SK-N-SH treated with all-trans-retinoic acid at 6 μM for 48 hours (cell line): ENCODE measurements at regions not wholly inside any gene's neighbourhood (a gene's known extent, or its start where the extent isn't known, plus 50 kb on each side); places are given as distances from the start of the nearest gene placed in this dataset.

ENCODE experiments used
- ATAC-seq: fragments of 200-7000 bp; cut with Tn5 transposase; 3 replicates; pipeline ENCODE4 v1.9.1; 2020; ENCODE audit warnings: mild to moderate bottlenecking, moderate library complexity
- ARNTL ChIP-seq: fragments of 450-650 bp; formaldehyde crosslinking; IDR thresholded peaks from 2 replicates; pipeline ENCODE4 v1.5.0; 2020; ENCODE audit warnings: low read depth, mild to moderate bottlenecking, moderate library complexity, borderline replicate concordance
- BACH2 ChIP-seq: fragments of 250-450 bp; sonication (Bioruptor Pico); IDR thresholded peaks from 2 replicates; pipeline ENCODE4 v1.9.0; 2021; ENCODE audit warnings: mild to moderate bottlenecking, borderline replicate concordance
- CSDC2 ChIP-seq: fragments of 250-450 bp; sonication (Bioruptor Pico); IDR thresholded peaks from 2 replicates; pipeline ENCODE4 v1.5.0; 2020; ENCODE audit warnings: mild to moderate bottlenecking, moderate library complexity
- ESRRG ChIP-seq: fragments of 250-450 bp; sonication (Bioruptor Pico); IDR thresholded peaks from 2 replicates; pipeline ENCODE4 v1.6.1; 2021; ENCODE audit warnings: mild to moderate bottlenecking
- GLIS3 ChIP-seq: fragments of 250-450 bp; sonication (Bioruptor Pico); IDR thresholded peaks from 2 replicates; pipeline ENCODE4 v1.5.0; 2020; ENCODE audit warnings: mild to moderate bottlenecking, moderate library complexity
- ISL1 ChIP-seq: fragments of 250-450 bp; sonication (Bioruptor Pico); IDR thresholded peaks from 2 replicates; pipeline ENCODE4 v2.1.2; 2022; ENCODE audit warnings: mild to moderate bottlenecking, moderate library complexity
- RARB ChIP-seq: fragments of 250-450 bp; sonication (Bioruptor Pico); IDR thresholded peaks from 2 replicates; pipeline ENCODE4 v1.8.0; 2021; ENCODE audit warnings: mild to moderate bottlenecking, moderate library complexity
- SNAI2 ChIP-seq: fragments of 250-450 bp; sonication (Bioruptor Pico); IDR thresholded peaks from 2 replicates; pipeline ENCODE4 v1.5.0; 2020; ENCODE audit warnings: mild to moderate bottlenecking, moderate library complexity
- TCF4 ChIP-seq: fragments of 250-450 bp; sonication (Bioruptor Pico); IDR thresholded peaks from 2 replicates; pipeline ENCODE4 v1.8.0; 2021; ENCODE audit warnings: mild to moderate bottlenecking, moderate library complexity, borderline replicate concordance
- TOX ChIP-seq: fragments of 250-450 bp; sonication (Bioruptor Pico); IDR thresholded peaks from 2 replicates; pipeline ENCODE4 v1.8.0; 2021; ENCODE audit warnings: mild to moderate bottlenecking, moderate library complexity, borderline replicate concordance
- ZC3H10 ChIP-seq: fragments of 250-450 bp; sonication (Bioruptor Pico); IDR thresholded peaks from 2 replicates; pipeline ENCODE4 v1.5.1; 2021; ENCODE audit warnings: mild to moderate bottlenecking, moderate library complexity
- ZFP3 ChIP-seq: fragments of 250-450 bp; sonication (Bioruptor Pico); IDR thresholded peaks from 2 replicates; pipeline ENCODE4 v1.5.0; 2020; ENCODE audit warnings: mild to moderate bottlenecking, moderate library complexity
- ZFP30 ChIP-seq: fragments of 450-650 bp; formaldehyde crosslinking; IDR thresholded peaks from 2 replicates; pipeline ENCODE4 v1.5.0; 2022; ENCODE audit warnings: mild to moderate bottlenecking, moderate library complexity
- ZNF565 ChIP-seq: fragments of 450-650 bp; formaldehyde crosslinking; conservative IDR thresholded peaks from 2 replicates; pipeline ENCODE4 v1.5.0; 2020; ENCODE audit warnings: low read depth, mild to moderate bottlenecking, moderate library complexity
- ZNF70 ChIP-seq: fragments of 450-650 bp; formaldehyde crosslinking; IDR thresholded peaks from 2 replicates; pipeline ENCODE4 v1.5.0; 2020; ENCODE audit warnings: mild to moderate bottlenecking, moderate library complexity
- ZNF8 ChIP-seq: fragments of 450-650 bp; formaldehyde crosslinking; IDR thresholded peaks from 2 replicates; pipeline ENCODE4 v1.5.0; 2020; ENCODE audit warnings: mild to moderate bottlenecking, moderate library complexity
- TF ChIP-seq, protein P1 (sequence below): fragments of 250-450 bp; sonication (Bioruptor Pico); IDR thresholded peaks from 2 replicates; pipeline ENCODE4 v1.5.1; 2020; ENCODE audit warnings: low read depth, mild to moderate bottlenecking, moderate library complexity
- TF ChIP-seq, protein P2 (sequence below): fragments of 250-450 bp; sonication (Bioruptor Pico); IDR thresholded peaks from 2 replicates; pipeline ENCODE4 v1.5.1; 2021; ENCODE audit warnings: mild to moderate bottlenecking, moderate library complexity
- TF ChIP-seq, protein P3 (sequence below): fragments of 250-450 bp; sonication (Bioruptor Pico); IDR thresholded peaks from 2 replicates; pipeline ENCODE4 v1.5.0; 2020; ENCODE audit warnings: mild to moderate bottlenecking, moderate library complexity
- TF ChIP-seq, protein P4 (sequence below): fragments of 250-450 bp; sonication (Bioruptor Pico); IDR thresholded peaks from 2 replicates; pipeline ENCODE4 v1.8.0; 2021; ENCODE audit warnings: low read depth, mild to moderate bottlenecking, moderate library complexity, borderline replicate concordance
- TF ChIP-seq, protein P5 (sequence below): fragments of 250-450 bp; sonication (Bioruptor Pico); IDR thresholded peaks from 2 replicates; pipeline ENCODE4 v1.8.0; 2020; ENCODE audit warnings: mild to moderate bottlenecking, moderate library complexity, borderline replicate concordance

DNA sequence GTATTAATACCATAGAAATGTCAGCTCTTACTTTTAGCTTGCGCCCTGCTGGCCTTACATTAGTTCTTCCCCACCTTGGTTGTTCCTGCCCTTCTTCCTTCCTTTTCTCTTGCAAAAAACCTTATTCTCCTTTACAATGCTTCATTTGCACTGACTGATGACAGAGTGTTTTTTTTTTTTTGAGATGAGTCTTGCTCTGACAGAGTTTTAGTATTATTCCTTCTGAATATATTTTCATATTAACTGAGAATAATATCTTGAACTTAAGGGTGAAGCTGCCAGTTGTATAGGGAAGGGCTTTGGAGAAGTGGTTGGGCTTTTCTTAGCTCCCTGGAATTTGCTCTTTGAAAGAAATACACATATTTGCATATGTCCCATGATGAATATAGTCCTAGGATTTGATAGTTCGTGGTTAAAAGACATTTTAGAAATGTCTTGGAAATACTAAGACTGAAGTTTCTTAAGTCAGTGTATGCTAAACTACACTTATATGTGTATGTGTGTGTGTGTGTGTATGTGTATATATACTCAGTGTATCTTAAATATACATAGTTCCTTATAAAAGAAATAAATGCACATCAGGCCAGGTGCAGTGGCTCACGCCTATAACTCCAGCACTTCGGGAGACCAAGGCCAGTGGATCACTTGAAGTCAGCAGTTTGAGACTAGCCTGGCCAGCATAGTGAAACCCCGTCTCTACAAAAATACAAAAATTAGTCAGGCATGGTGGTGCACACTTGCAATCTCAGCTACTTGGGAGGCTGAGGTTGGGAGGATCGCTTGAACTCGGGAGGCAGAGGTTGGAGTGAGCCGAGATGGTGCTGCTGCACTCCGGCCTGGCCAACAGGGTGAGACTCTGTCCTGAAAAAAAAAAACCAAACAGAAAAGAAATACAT is 216.1 kb upstream of the MYLIP start:
- ATAC-seq = no peak
- no peak for TF ChIP-seq TOX (CRISPR knock-in tag)
- no peak for TF ChIP-seq SNAI2
- TF ChIP-seq, protein P1, sequence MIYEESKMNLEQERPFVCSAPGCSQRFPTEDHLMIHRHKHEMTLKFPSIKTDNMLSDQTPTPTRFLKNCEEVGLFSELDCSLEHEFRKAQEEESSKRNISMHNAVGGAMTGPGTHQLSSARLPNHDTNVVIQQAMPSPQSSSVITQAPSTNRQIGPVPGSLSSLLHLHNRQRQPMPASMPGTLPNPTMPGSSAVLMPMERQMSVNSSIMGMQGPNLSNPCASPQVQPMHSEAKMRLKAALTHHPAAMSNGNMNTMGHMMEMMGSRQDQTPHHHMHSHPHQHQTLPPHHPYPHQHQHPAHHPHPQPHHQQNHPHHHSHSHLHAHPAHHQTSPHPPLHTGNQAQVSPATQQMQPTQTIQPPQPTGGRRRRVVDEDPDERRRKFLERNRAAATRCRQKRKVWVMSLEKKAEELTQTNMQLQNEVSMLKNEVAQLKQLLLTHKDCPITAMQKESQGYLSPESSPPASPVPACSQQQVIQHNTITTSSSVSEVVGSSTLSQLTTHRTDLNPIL (CRISPR knock-in tag) = no peak
- TF ChIP-seq CSDC2 = no peak
- TF ChIP-seq ISL1 (CRISPR knock-in tag) = no peak
- TF ChIP-seq TCF4 (CRISPR knock-in tag) = no peak
- TF ChIP-seq ZFP30 = no peak
- no peak for TF ChIP-seq GLIS3 (CRISPR knock-in tag)
- no peak for TF ChIP-seq ZNF565 (CRISPR knock-in tag)
- TF ChIP-seq ZNF70 (CRISPR knock-in tag) = no peak
- TF ChIP-seq, protein P2, sequence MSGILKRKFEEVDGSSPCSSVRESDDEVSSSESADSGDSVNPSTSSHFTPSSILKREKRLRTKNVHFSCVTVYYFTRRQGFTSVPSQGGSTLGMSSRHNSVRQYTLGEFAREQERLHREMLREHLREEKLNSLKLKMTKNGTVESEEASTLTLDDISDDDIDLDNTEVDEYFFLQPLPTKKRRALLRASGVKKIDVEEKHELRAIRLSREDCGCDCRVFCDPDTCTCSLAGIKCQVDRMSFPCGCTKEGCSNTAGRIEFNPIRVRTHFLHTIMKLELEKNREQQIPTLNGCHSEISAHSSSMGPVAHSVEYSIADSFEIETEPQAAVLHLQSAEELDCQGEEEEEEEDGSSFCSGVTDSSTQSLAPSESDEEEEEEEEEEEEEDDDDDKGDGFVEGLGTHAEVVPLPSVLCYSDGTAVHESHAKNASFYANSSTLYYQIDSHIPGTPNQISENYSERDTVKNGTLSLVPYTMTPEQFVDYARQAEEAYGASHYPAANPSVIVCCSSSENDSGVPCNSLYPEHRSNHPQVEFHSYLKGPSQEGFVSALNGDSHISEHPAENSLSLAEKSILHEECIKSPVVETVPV (CRISPR knock-in tag) = no peak
- no peak for TF ChIP-seq ESRRG (CRISPR knock-in tag)
- TF ChIP-seq, protein P3, sequence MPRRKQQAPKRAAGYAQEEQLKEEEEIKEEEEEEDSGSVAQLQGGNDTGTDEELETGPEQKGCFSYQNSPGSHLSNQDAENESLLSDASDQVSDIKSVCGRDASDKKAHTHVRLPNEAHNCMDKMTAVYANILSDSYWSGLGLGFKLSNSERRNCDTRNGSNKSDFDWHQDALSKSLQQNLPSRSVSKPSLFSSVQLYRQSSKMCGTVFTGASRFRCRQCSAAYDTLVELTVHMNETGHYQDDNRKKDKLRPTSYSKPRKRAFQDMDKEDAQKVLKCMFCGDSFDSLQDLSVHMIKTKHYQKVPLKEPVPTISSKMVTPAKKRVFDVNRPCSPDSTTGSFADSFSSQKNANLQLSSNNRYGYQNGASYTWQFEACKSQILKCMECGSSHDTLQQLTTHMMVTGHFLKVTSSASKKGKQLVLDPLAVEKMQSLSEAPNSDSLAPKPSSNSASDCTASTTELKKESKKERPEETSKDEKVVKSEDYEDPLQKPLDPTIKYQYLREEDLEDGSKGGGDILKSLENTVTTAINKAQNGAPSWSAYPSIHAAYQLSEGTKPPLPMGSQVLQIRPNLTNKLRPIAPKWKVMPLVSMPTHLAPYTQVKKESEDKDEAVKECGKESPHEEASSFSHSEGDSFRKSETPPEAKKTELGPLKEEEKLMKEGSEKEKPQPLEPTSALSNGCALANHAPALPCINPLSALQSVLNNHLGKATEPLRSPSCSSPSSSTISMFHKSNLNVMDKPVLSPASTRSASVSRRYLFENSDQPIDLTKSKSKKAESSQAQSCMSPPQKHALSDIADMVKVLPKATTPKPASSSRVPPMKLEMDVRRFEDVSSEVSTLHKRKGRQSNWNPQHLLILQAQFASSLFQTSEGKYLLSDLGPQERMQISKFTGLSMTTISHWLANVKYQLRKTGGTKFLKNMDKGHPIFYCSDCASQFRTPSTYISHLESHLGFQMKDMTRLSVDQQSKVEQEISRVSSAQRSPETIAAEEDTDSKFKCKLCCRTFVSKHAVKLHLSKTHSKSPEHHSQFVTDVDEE (CRISPR knock-in tag) = no peak
- TF ChIP-seq ARNTL (CRISPR knock-in tag) = no peak
- TF ChIP-seq ZNF8 (CRISPR knock-in tag) = no peak
- TF ChIP-seq RARB (CRISPR knock-in tag) = no peak
- no peak for TF ChIP-seq ZFP3 (CRISPR knock-in tag)
- TF ChIP-seq ZC3H10 (CRISPR knock-in tag) = no peak

DNA sequence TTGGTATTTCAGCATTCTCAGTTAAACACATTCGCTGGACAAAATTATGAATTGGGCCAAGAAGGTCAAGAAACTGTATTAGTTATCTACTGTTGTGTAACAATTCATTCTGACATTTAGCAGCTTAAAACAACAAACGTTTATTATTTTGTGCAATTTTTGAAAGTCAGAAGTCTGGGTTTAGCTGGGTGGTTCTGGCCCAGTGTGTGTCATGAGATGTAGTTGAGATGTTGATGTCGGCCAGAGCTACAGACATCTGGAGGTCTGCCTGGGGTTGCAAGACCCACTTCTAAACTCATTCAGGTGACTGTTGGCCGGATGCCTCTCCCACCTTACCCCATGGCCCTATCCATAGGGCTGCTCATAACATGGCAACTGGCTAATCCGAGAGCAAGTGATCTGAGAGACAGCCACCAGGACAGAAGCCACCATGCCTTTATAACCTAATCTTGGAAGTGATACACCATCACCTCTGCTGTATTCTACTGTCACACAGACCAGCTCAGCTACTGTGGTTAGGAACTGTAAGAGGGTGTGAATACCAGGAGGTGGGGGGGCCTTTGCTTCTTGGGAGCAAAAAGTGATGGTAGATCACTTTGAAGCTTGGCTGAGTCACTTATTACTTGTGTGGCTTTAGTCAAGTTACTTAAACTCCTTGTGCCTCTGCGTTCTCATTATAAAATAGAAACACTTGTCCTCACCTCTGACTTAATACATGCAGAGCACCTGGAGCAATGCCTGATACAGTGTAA is 217.0 kb upstream of the MYLIP start:
- TF ChIP-seq ISL1 (CRISPR knock-in tag) (no peak), ZNF565 (CRISPR knock-in tag) (no peak), ARNTL (CRISPR knock-in tag) (no peak), ZC3H10 (CRISPR knock-in tag) (no peak), SNAI2 (no peak), ZNF8 (CRISPR knock-in tag) (no peak), ZFP30 (no peak), ZFP3 (CRISPR knock-in tag) (no peak), TCF4 (CRISPR knock-in tag) (no peak), BACH2 (CRISPR knock-in tag) (no peak), ZNF70 (CRISPR knock-in tag) (no peak)
- TF ChIP-seq, protein P4, sequence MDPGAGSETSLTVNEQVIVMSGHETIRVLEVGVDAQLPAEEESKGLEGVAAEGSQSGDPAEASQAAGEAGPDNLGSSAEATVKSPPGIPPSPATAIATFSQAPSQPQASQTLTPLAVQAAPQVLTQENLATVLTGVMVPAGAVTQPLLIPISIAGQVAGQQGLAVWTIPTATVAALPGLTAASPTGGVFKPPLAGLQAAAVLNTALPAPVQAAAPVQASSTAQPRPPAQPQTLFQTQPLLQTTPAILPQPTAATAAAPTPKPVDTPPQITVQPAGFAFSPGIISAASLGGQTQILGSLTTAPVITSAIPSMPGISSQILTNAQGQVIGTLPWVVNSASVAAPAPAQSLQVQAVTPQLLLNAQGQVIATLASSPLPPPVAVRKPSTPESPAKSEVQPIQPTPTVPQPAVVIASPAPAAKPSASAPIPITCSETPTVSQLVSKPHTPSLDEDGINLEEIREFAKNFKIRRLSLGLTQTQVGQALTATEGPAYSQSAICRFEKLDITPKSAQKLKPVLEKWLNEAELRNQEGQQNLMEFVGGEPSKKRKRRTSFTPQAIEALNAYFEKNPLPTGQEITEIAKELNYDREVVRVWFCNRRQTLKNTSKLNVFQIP = no peak
- TF ChIP-seq, protein P5, sequence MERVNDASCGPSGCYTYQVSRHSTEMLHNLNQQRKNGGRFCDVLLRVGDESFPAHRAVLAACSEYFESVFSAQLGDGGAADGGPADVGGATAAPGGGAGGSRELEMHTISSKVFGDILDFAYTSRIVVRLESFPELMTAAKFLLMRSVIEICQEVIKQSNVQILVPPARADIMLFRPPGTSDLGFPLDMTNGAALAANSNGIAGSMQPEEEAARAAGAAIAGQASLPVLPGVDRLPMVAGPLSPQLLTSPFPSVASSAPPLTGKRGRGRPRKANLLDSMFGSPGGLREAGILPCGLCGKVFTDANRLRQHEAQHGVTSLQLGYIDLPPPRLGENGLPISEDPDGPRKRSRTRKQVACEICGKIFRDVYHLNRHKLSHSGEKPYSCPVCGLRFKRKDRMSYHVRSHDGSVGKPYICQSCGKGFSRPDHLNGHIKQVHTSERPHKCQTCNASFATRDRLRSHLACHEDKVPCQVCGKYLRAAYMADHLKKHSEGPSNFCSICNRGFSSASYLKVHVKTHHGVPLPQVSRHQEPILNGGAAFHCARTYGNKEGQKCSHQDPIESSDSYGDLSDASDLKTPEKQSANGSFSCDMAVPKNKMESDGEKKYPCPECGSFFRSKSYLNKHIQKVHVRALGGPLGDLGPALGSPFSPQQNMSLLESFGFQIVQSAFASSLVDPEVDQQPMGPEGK = no peak
- TF ChIP-seq, protein P1 (CRISPR knock-in tag) = no peak
- no peak for ATAC-seq
